ENCODE measurements at regions not wholly inside any gene's neighbourhood (a gene's known extent, or its start where the extent isn't known, plus 50 kb on each side); places are given as distances from the start of the nearest gene placed in this dataset.

- Histone ChIP-seq H3K4me1 (ENCODE audit: control insufficient read depth in 1 of 2, insufficient read depth in 1 of 2, low read depth in 1 of 2, low read length in 1 of 2) (no peaks in the 10 kb centered on the region), H3K9me3 (no peaks in the 10 kb centered on the region), H3K36me3 (no peaks in the 10 kb centered on the region), H3K4me3 (ENCODE audit: low read depth in 1 of 2, low read length in 1 of 2) (no peak overlapping the region), H3K27me3 (peaks cover 41% of the 10 kb centered on the region), H3K27ac (no peak overlapping the region)
- TF ChIP-seq CTCF (IDR thresholded peaks at IDR 0.05) = no peak
Observed at GRCh38 chr20:25142435-25142834, 53.1 kb upstream of the ENTPD6 start.

- no peak overlapping the region for H3K4me3 ChIP-seq (ENCODE audit: low read depth in 1 of 2, low read length in 1 of 2)
- H3K36me3 ChIP-seq = no peaks in the 10 kb centered on the region
- H3K27ac ChIP-seq = no peak overlapping the region
- H3K27me3 ChIP-seq = peaks cover 62% of the 10 kb centered on the region
- H3K4me1 ChIP-seq (ENCODE audit: control insufficient read depth in 1 of 2, insufficient read depth in 1 of 2, low read depth in 1 of 2, low read length in 1 of 2) = no peaks in the 10 kb centered on the region
- H3K9me3 ChIP-seq = no peaks in the 10 kb centered on the region
- TF ChIP-seq CTCF (IDR thresholded peaks at IDR 0.05) = no peak
Observed at GRCh38 chr20:25145131-25145530, 50.4 kb upstream of the ENTPD6 start.
